Panc1 (cell line): ENCODE measurements at regions not wholly inside any gene's neighbourhood (a gene's known extent, or its start where the extent isn't known, plus 50 kb on each side); places are given as distances from the start of the nearest gene placed in this dataset.

Source experiments
- CTCF ChIP-seq: fragments of 450-650 bp; IDR thresholded peaks from 2 replicates; pipeline ENCODE4 v1.5.1; 2017; ENCODE audit warnings: mild to moderate bottlenecking
- REST ChIP-seq, 2 experiments: IDR thresholded peaks; 2 replicates each; pipeline ENCODE4 v1.6.1; 2011 to 2012; ENCODE audit warnings: low read depth in 2 of 2, control low read depth in 1 of 2, low read length in 1 of 2, mild to moderate bottlenecking in 1 of 2, moderate library complexity in 1 of 2; ENCODE audit not compliant: insufficient read depth in 1 of 2
- SIN3A ChIP-seq: IDR thresholded peaks from 2 replicates; pipeline ENCODE4 v1.6.1; 2012; ENCODE audit warnings: low read depth, mild to moderate bottlenecking, low read length, moderate library complexity, borderline replicate concordance; ENCODE audit not compliant: insufficient read depth

- TF ChIP-seq CTCF (no peak), SIN3A (no peak), REST (IDR thresholded peaks at IDR 0.05; ENCODE audit: insufficient read depth in 1 of 2, low read depth in 2 of 2, low read length in 1 of 2) (no peak)
These were observed 185.3 kb upstream of the ARGLU1 start for GRCh38 chr13:106753251-106753650.
